Endothelial cell (in vitro differentiated cells): ENCODE measurements at regions not wholly inside any gene's neighbourhood (a gene's known extent, or its start where the extent isn't known, plus 50 kb on each side); places are given as distances from the start of the nearest gene placed in this dataset.

Experiments
- DNase-seq: peaks from one replicate; pipeline ENCODE4 v3.0.0; 2021; ENCODE audit warnings: low spot score
- H3K27ac Mint-ChIP-seq: one replicate; pipeline ENCODE4 v1.8.0; 2021; ENCODE audit warnings: mixed read lengths, inconsistent platforms; ENCODE audit not compliant: unreplicated experiment
- H3K27me3 Mint-ChIP-seq: one replicate; pipeline ENCODE4 v1.8.0; 2021; ENCODE audit warnings: mild to moderate bottlenecking, moderate library complexity, mixed read lengths, inconsistent platforms; ENCODE audit not compliant: unreplicated experiment
- H3K36me3 Mint-ChIP-seq: one replicate; pipeline ENCODE4 v1.8.0; 2021; ENCODE audit warnings: mild to moderate bottlenecking, low read depth, mixed read lengths, inconsistent platforms; ENCODE audit not compliant: unreplicated experiment
- H3K4me1 Mint-ChIP-seq: one replicate; pipeline ENCODE4 v1.8.0; 2021; ENCODE audit warnings: mild to moderate bottlenecking, mixed read lengths, inconsistent platforms; ENCODE audit not compliant: unreplicated experiment
- H3K4me3 Mint-ChIP-seq: one replicate; pipeline ENCODE4 v1.8.0; 2021; ENCODE audit warnings: mild to moderate bottlenecking, mixed read lengths, inconsistent platforms; ENCODE audit not compliant: unreplicated experiment
- H3K9me3 Mint-ChIP-seq: one replicate; pipeline ENCODE4 v1.8.0; 2021; ENCODE audit warnings: mixed read lengths, inconsistent platforms; ENCODE audit not compliant: unreplicated experiment
- TF ChIP-seq, protein P1 (sequence below): fragments of 200-600 bp; sonication (generic); IDR thresholded peaks from one replicate; pipeline ENCODE4 v1.5.0; 2021; ENCODE audit warnings: antibody characterized with exemption; ENCODE audit not compliant: unreplicated experiment

GRCh38 chr6:126698732-126699240 is 358.9 kb downstream of the CENPW start:
- Mint-ChIP-seq H3K27me3 (no peaks in the 10 kb centered on the region), H3K27ac (no peak overlapping the region), H3K4me1 (no peaks in the 10 kb centered on the region), H3K36me3 (no peaks in the 10 kb centered on the region), H3K4me3 (no peak overlapping the region), H3K9me3 (no peaks in the 10 kb centered on the region)
- DNase-seq, result no peak
- TF ChIP-seq, protein P1, sequence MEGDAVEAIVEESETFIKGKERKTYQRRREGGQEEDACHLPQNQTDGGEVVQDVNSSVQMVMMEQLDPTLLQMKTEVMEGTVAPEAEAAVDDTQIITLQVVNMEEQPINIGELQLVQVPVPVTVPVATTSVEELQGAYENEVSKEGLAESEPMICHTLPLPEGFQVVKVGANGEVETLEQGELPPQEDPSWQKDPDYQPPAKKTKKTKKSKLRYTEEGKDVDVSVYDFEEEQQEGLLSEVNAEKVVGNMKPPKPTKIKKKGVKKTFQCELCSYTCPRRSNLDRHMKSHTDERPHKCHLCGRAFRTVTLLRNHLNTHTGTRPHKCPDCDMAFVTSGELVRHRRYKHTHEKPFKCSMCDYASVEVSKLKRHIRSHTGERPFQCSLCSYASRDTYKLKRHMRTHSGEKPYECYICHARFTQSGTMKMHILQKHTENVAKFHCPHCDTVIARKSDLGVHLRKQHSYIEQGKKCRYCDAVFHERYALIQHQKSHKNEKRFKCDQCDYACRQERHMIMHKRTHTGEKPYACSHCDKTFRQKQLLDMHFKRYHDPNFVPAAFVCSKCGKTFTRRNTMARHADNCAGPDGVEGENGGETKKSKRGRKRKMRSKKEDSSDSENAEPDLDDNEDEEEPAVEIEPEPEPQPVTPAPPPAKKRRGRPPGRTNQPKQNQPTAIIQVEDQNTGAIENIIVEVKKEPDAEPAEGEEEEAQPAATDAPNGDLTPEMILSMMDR, result no peak

GRCh38 chr6:126701676-126702560 is 362.0 kb downstream of the CENPW start:
- Mint-ChIP-seq H3K36me3 (no peaks in the 10 kb centered on the region), H3K4me1 (no peaks in the 10 kb centered on the region), H3K4me3 (no peak overlapping the region), H3K9me3 (no peaks in the 10 kb centered on the region), H3K27me3 (no peaks in the 10 kb centered on the region), H3K27ac (no peak overlapping the region)
- TF ChIP-seq, protein P1, result no peak
- no peak for DNase-seq

DNA sequence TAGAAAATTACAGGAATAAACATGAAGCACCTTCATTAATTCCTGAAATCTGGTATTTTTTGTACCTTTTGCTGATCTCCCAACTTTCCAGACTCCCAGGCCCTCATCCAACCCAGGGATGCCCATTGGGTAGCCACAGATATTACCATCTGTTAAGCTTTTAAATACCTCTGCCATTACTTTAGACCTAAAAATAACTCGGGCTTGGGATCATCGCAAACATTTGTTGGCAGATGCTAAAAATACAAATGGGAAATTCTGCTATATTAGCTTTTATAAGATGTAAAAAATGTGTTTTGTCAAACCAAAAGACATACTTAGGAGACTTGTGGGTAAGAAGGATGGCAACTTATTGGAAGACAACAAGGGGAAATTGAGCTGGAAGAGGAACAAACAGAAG is 376.1 kb downstream of the CENPW start:
- no peak for DNase-seq
- H3K4me3 Mint-ChIP-seq, result no peak overlapping the region
- peaks cover 17% of the 10 kb centered on the region for H3K4me1 Mint-ChIP-seq
- no peaks in the 10 kb centered on the region for H3K9me3 Mint-ChIP-seq
- H3K27me3 Mint-ChIP-seq, result no peaks in the 10 kb centered on the region
- TF ChIP-seq, protein P1, result no peak
- no peak overlapping the region for H3K27ac Mint-ChIP-seq
- no peaks in the 10 kb centered on the region for H3K36me3 Mint-ChIP-seq

DNA sequence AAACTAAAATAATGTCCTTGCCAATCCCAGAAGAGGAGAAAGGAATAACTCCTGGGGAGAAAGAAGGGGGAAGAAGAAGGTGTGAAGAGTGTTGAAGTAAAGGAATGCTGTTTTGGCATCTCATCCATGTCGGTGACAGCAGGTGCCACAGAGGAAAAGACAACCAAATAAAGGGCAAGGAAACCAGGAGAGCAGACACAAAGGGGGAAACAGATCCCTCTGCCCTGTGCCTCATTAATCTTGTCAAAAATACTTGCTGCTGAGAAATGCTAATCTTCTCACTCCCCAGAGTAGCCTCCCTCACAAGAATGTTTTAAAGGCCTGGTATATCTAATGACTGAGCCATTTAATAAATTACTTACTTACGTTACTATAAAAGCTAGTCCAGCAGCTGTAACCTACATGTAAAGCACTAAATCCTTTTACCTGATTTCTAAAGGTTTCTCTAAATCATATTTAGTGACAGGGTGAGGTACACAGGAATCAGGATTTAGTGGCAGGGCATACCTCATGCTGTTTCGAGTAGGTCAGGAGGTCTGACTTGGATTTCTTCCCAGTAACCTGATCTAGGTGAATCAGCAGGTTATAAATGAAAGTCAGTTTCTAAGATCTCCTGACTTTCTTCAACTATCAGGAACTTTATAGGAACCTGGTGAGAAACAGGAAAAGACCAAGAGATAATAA is 377.1 kb downstream of the CENPW start:
- peaks cover 17% of the 10 kb centered on the region for H3K4me1 Mint-ChIP-seq
- TF ChIP-seq, protein P1, result no peak
- no peak for DNase-seq
- H3K4me3 Mint-ChIP-seq, result no peak overlapping the region
- no peaks in the 10 kb centered on the region for H3K27me3 Mint-ChIP-seq
- no peaks in the 10 kb centered on the region for H3K9me3 Mint-ChIP-seq
- H3K27ac Mint-ChIP-seq, result no peak overlapping the region
- no peaks in the 10 kb centered on the region for H3K36me3 Mint-ChIP-seq
